HEK293 (cell line): ENCODE measurements at regions not wholly inside any gene's neighbourhood (a gene's known extent, or its start where the extent isn't known, plus 50 kb on each side); places are given as distances from the start of the nearest gene placed in this dataset.

ENCODE experiments used
- CTCF ChIA-PET: fragments of 350-600 bp; formaldehyde crosslinking; extraction: SDS; loops from one replicate; lab custom pipeline; 2021; ENCODE audit warnings: antibody characterized with exemption; lab: Yijun Ruan, JAX
- POLR2A ChIA-PET: fragments of 300-600 bp; formaldehyde crosslinking; extraction: SDS; loops from one replicate; lab custom pipeline; 2020; ENCODE audit warnings: antibody characterized with exemption, inconsistent platforms; lab: Yijun Ruan, JAX
- H3K27ac ChIP-seq: fragments of 200-500 bp; sonication (Bioruptor generic); 2 replicates; pipeline ENCODE4 v1.5.1; 2014; ENCODE audit warnings: low read depth, low read length, control low read depth, inconsistent platforms; ENCODE audit errors: extremely low read depth
- H3K36me3 ChIP-seq, 2 experiments: fragments of 200-500 bp in 1 of 2; sonication (Bioruptor generic) in 1 of 2; 1 replicate in 1 of 2; 2 replicates in 1 of 2; pipeline ENCODE4 v1.5.1; 2014 to 2017; ENCODE audit warnings: inconsistent platforms in 2 of 2, low read length in 2 of 2; ENCODE audit not compliant: control insufficient read depth in 2 of 2, insufficient read depth in 1 of 2
- H3K4me1 ChIP-seq: fragments of 200-500 bp; sonication (Bioruptor generic); 2 replicates; pipeline ENCODE4 v1.5.1; 2014; ENCODE audit warnings: mild to moderate bottlenecking, low read length, inconsistent platforms; ENCODE audit not compliant: control insufficient read depth, insufficient read depth
- H3K4me3 ChIP-seq: 2 replicates; pipeline ENCODE4 v1.5.1; 2011; ENCODE audit warnings: low read depth, mild to moderate bottlenecking, control low read depth, low read length, moderate library complexity
- H3K9me3 ChIP-seq: fragments of 200-500 bp; sonication (Bioruptor generic); 2 replicates; pipeline ENCODE4 v1.5.1; 2014; ENCODE audit warnings: low read depth, low read length, inconsistent platforms; ENCODE audit not compliant: control insufficient read depth, insufficient read depth
- ATF2 ChIP-seq: fragments of 450-650 bp; formaldehyde crosslinking; IDR thresholded peaks from 2 replicates; pipeline ENCODE4 v1.5.1; 2016; ENCODE audit warnings: missing biosample characterization, missing genetic modification characterization, low read depth
- HOXA7 ChIP-seq: sonication (generic); formaldehyde crosslinking; IDR thresholded peaks from 2 replicates; pipeline ENCODE4 v1.8.1; 2022; ENCODE audit warnings: missing genetic modification reagents, borderline replicate concordance
- KLF8 ChIP-seq: fragments of 450-650 bp; formaldehyde crosslinking; IDR thresholded peaks from 2 replicates; pipeline ENCODE4 v1.5.1; 2016; ENCODE audit warnings: missing biosample characterization, missing genetic modification characterization
- MZF1 ChIP-seq: fragments of 450-650 bp; formaldehyde crosslinking; IDR thresholded peaks from 2 replicates; pipeline ENCODE4 v1.5.1; 2017; ENCODE audit warnings: missing biosample characterization, missing genetic modification characterization, borderline replicate concordance
- OVOL3 ChIP-seq: fragments of 450-650 bp; formaldehyde crosslinking; IDR thresholded peaks from 2 replicates; pipeline ENCODE4 v1.5.1; 2016; ENCODE audit warnings: missing biosample characterization, missing genetic modification characterization
- ZFP41 ChIP-seq: fragments of 450-650 bp; formaldehyde crosslinking; IDR thresholded peaks from 2 replicates; pipeline ENCODE4 v1.5.1; 2016; ENCODE audit warnings: missing biosample characterization, missing genetic modification characterization, borderline replicate concordance
- ZNF133 ChIP-seq: fragments of 450-650 bp; formaldehyde crosslinking; IDR thresholded peaks from 2 replicates; pipeline ENCODE4 v1.5.1; 2016; ENCODE audit warnings: missing biosample characterization, missing genetic modification characterization
- ZNF148 ChIP-seq: fragments of 450-650 bp; formaldehyde crosslinking; IDR thresholded peaks from 2 replicates; pipeline ENCODE4 v1.5.0; 2017; ENCODE audit warnings: missing biosample characterization, missing genetic modification characterization, borderline replicate concordance
- ZNF155 ChIP-seq: fragments of 450-650 bp; formaldehyde crosslinking; IDR thresholded peaks from 2 replicates; pipeline ENCODE4 v1.5.1; 2016; ENCODE audit warnings: missing biosample characterization, missing genetic modification characterization
- ZNF174 ChIP-seq: fragments of 450-650 bp; formaldehyde crosslinking; IDR thresholded peaks from 2 replicates; pipeline ENCODE4 v1.5.0; 2017; ENCODE audit warnings: missing biosample characterization, mild to moderate bottlenecking, missing genetic modification characterization
- ZNF184 ChIP-seq: fragments of 450-650 bp; IDR thresholded peaks from 2 replicates; pipeline ENCODE4 v1.5.1; 2018; ENCODE audit warnings: missing biosample characterization, mild to moderate bottlenecking, missing genetic modification characterization
- ZNF221 ChIP-seq: fragments of 450-650 bp; formaldehyde crosslinking; IDR thresholded peaks from 2 replicates; pipeline ENCODE4 v1.5.1; 2017; ENCODE audit warnings: missing biosample characterization, missing genetic modification characterization, borderline replicate concordance
- ZNF23 ChIP-seq: fragments of 450-650 bp; formaldehyde crosslinking; IDR thresholded peaks from 2 replicates; pipeline ENCODE4 v1.5.1; 2016; ENCODE audit warnings: missing biosample characterization, missing genetic modification characterization, borderline replicate concordance
- ZNF324 ChIP-seq: fragments of 450-650 bp; formaldehyde crosslinking; IDR thresholded peaks from 2 replicates; pipeline ENCODE4 v1.5.1; 2016; ENCODE audit warnings: missing biosample characterization, missing genetic modification characterization
- ZNF341 ChIP-seq: fragments of 450-650 bp; formaldehyde crosslinking; IDR thresholded peaks from 2 replicates; pipeline ENCODE4; 2016; ENCODE audit warnings: low read depth, missing biosample characterization, missing genetic modification characterization
- ZNF366 ChIP-seq: fragments of 450-650 bp; formaldehyde crosslinking; conservative IDR thresholded peaks from 2 replicates; pipeline ENCODE4 v1.5.1; 2016; ENCODE audit warnings: missing biosample characterization, missing genetic modification characterization
- ZNF404 ChIP-seq: fragments of 450-650 bp; formaldehyde crosslinking; IDR thresholded peaks from 2 replicates; pipeline ENCODE4 v1.5.1; 2017; ENCODE audit warnings: missing biosample characterization, missing genetic modification characterization
- ZNF426 ChIP-seq: fragments of 450-650 bp; formaldehyde crosslinking; IDR thresholded peaks from 2 replicates; pipeline ENCODE4 v1.5.1; 2017; ENCODE audit warnings: missing biosample characterization, missing genetic modification characterization, mild to moderate bottlenecking, inconsistent platforms, moderate library complexity
- ZNF513 ChIP-seq: fragments of 450-650 bp; IDR thresholded peaks from 2 replicates; pipeline ENCODE4 v1.5.1; 2018; ENCODE audit warnings: missing biosample characterization, missing genetic modification characterization
- ZNF558 ChIP-seq: fragments of 450-650 bp; formaldehyde crosslinking; IDR thresholded peaks from 2 replicates; pipeline ENCODE4 v1.5.1; 2016; ENCODE audit warnings: missing biosample characterization, missing genetic modification characterization
- ZNF560 ChIP-seq: fragments of 450-650 bp; formaldehyde crosslinking; IDR thresholded peaks from 2 replicates; pipeline ENCODE4 v1.5.1; 2017; ENCODE audit warnings: missing biosample characterization, missing genetic modification characterization, borderline replicate concordance
- ZSCAN30 ChIP-seq: fragments of 450-650 bp; IDR thresholded peaks from 2 replicates; pipeline ENCODE4 v1.5.1; 2018; ENCODE audit warnings: missing biosample characterization, mild to moderate bottlenecking, missing genetic modification characterization, moderate library complexity
- TF ChIP-seq, protein P1 (sequence below): fragments of 450-650 bp; formaldehyde crosslinking; IDR thresholded peaks from 2 replicates; pipeline ENCODE4 v1.5.1; 2016; ENCODE audit warnings: missing biosample characterization, missing genetic modification characterization
- TF ChIP-seq, protein P2 (sequence below): fragments of 450-650 bp; formaldehyde crosslinking; IDR thresholded peaks from 2 replicates; pipeline ENCODE4 v1.5.1; 2016; ENCODE audit warnings: missing biosample characterization, missing genetic modification characterization

DNA sequence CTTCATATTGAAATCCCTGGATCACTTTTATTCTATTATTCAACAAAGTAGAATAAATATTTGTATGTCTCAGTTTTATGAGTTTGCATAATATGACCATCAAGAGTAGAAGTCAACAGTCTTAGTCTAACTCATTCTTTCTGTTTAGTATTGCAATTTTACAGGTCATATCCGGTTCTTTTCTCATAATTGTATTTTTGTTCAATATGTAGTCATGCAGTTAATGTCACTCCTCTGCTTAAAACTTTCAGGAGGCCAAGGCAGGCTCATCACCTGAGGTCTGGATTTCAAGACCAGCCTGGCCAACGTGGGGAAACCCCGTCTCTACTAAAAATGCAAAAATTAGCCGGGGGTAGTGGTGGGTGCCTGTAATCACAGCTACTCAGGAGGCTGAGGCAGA lies 148.4 kb upstream of the TRPM3 start:
- POLR2A ChIA-PET, result no interaction called here
- CTCF ChIA-PET, result no interaction called here
- H3K27ac ChIP-seq, result no peak overlapping the region
- H3K4me3 ChIP-seq, result no peak overlapping the region
- no peaks in the 10 kb centered on the region for H3K36me3 ChIP-seq
- H3K9me3 ChIP-seq, result no peaks in the 10 kb centered on the region
- no peak for TF ChIP-seq ATF2 (tag by site-specific recombination)
- no peaks in the 10 kb centered on the region for H3K4me1 ChIP-seq

DNA sequence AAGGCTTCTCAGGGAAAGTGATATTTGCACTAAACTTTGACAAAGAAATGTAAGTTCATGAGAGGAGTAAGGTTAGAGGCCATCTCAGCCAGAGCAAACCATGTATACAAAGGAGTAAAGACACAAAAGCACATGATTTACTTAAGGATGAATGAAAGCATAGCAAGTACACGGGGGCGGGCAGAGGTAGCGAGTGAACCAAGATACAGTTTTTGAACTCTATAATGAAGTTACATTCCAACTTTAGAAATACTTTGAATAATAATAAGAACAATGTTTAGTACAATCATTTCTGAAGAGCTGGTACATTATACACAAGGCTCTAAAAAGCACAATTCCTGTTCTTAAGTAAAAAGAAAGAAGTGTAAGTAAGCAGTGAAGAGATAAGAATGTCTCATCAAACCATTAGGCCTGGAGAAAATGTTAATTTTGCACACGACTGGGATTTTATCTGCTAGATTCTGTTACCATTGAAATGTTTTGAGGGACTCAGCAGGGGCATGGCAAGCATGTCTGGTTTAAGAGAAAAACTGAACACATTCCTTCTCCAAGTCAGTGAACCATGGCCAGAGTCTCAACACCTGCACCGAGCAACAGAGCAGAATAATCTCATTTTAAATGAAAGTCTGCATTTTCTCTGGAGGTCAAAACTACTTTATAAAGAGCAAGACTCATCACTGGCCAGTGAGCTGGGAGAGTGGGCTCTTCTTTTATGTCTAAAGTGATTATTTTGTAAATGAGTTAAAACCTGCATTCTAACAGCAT lies 147.6 kb upstream of the TRPM3 start:
- H3K4me3 ChIP-seq, result no peak overlapping the region
- H3K4me1 ChIP-seq, result no peaks in the 10 kb centered on the region
- H3K9me3 ChIP-seq, result no peaks in the 10 kb centered on the region
- no peak overlapping the region for H3K27ac ChIP-seq
- ChIA-PET CTCF (no interaction called here), POLR2A (no interaction called here)
- no peak for TF ChIP-seq MZF1 (tag by site-specific recombination)
- TF ChIP-seq, protein P1, sequence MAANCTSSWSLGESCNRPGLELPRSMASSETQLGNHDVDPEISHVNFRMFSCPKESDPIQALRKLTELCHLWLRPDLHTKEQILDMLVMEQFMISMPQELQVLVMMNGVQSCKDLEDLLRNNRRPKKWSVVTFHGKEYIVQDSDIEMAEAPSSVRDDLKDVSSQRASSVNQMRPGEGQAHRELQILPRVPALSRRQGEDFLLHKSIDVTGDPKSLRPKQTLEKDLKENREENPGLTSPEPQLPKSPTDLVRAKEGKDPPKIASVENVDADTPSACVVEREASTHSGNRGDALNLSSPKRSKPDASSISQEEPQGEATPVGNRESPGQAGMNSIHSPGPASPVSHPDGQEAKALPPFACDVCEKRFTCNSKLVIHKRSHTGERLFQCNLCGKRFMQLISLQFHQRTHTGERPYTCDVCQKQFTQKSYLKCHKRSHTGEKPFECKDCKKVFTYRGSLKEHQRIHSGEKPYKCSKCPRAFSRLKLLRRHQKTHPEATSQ, result no peak
- no peak for TF ChIP-seq ZNF404 (tag by site-specific recombination)
- TF ChIP-seq ZNF426 (tag by site-specific recombination), result no peak
- TF ChIP-seq ZNF148 (tag by site-specific recombination), result no peak
- no peak for TF ChIP-seq ZSCAN30 (tag by site-specific recombination)
- no peak for TF ChIP-seq ZNF324 (tag by site-specific recombination)
- no peak for TF ChIP-seq ZNF155 (tag by site-specific recombination)
- TF ChIP-seq, protein P2, sequence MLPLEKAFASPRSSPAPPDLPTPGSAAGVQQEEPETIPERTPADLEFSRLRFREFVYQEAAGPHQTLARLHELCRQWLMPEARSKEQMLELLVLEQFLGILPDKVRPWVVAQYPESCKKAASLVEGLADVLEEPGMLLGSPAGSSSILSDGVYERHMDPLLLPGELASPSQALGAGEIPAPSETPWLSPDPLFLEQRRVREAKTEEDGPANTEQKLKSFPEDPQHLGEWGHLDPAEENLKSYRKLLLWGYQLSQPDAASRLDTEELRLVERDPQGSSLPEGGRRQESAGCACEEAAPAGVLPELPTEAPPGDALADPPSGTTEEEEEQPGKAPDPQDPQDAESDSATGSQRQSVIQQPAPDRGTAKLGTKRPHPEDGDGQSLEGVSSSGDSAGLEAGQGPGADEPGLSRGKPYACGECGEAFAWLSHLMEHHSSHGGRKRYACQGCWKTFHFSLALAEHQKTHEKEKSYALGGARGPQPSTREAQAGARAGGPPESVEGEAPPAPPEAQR (tag by site-specific recombination), result no peak
- no peak for TF ChIP-seq ZNF560
- TF ChIP-seq HOXA7 (CRISPR knock-in tag), result no peak
- no peaks in the 10 kb centered on the region for H3K36me3 ChIP-seq

- TF ChIP-seq ZNF221 (tag by site-specific recombination) (no peak), ZNF366 (tag by site-specific recombination) (no peak), KLF8 (no peak), ZNF426 (tag by site-specific recombination) (no peak), ZFP41 (tag by site-specific recombination) (no peak), ZNF23 (tag by site-specific recombination) (no peak), OVOL3 (tag by site-specific recombination) (no peak), ZNF341 (tag by site-specific recombination) (no peak), ZNF174 (tag by site-specific recombination) (no peak), ZNF133 (tag by site-specific recombination) (no peak), ZNF558 (tag by site-specific recombination) (no peak), ZNF513 (no peak), ZNF184 (tag by site-specific recombination) (no peak)
- Histone ChIP-seq H3K4me3 (no peak overlapping the region), H3K36me3 (no peaks in the 10 kb centered on the region), H3K9me3 (no peaks in the 10 kb centered on the region), H3K4me1 (no peaks in the 10 kb centered on the region), H3K27ac (no peak overlapping the region)
- ChIA-PET POLR2A (no interaction called here), CTCF (interaction anchor here (0.8 to 1.6 kb wide), 3 partner anchors 11 to 1055 kb away, joined by 4 to 5 read pairs (median 4); no protein-coding TSS in a partner anchor)
These were observed 142.0 kb upstream of the TRPM3 start for GRCh38 chr9:71263451-71263850.
